ENCODE measurements at regions not wholly inside any gene's neighbourhood (a gene's known extent, or its start where the extent isn't known, plus 50 kb on each side); places are given as distances from the start of the nearest gene placed in this dataset.

GRCh38 chr7:112889268-112889667 lies 99.1 kb upstream of the TMEM168 start:
- Histone ChIP-seq H3K27me3 (ENCODE audit: control insufficient read depth, extremely low read depth, insufficient read depth, low read length) (no peaks in the 10 kb centered on the region), H3K27ac (ENCODE audit: control insufficient read depth, insufficient read depth, low read length) (no peak overlapping the region), H3K79me2 (ENCODE audit: control insufficient read depth, insufficient read depth, low read length) (no peaks in the 10 kb centered on the region), H3K4me2 (ENCODE audit: control insufficient read depth, extremely low read depth, insufficient read depth, low read depth, low read length) (no peak overlapping the region), H2AFZ (ENCODE audit: control insufficient read depth, low read length) (no peak overlapping the region), H3K9ac (ENCODE audit: control insufficient read depth, extremely low read depth, insufficient read depth, low read length) (no peak overlapping the region), H4K20me1 (ENCODE audit: control insufficient read depth, extremely low read depth, insufficient read depth, low read length) (no peaks in the 10 kb centered on the region), H3K4me3 (ENCODE audit: control insufficient read depth in 2 of 3, extremely low read depth in 1 of 3, insufficient read depth in 2 of 3, low read depth in 1 of 3, low read length in 3 of 3) (no peak overlapping the region), H3K9me3 (ENCODE audit: control insufficient read depth, low read depth, low read length) (no peaks in the 10 kb centered on the region), H3K9me1 (ENCODE audit: control insufficient read depth, extremely low read depth, insufficient read depth, low read length) (no peaks in the 10 kb centered on the region), H3K4me1 (ENCODE audit: control insufficient read depth, extremely low read depth, insufficient read depth, low read length) (no peaks in the 10 kb centered on the region), H3K36me3 (ENCODE audit: control insufficient read depth in 2 of 2, extremely low read depth in 1 of 2, insufficient read depth in 2 of 2, low read length in 2 of 2) (no peaks in the 10 kb centered on the region)
- DNase-seq (ENCODE audit: low read depth, low spot score) (no peak), FAIRE-seq (no peak)
- dilution Hi-C loops (cut with MboI; ENCODE audit: extremely low pct_ligation_motif_present, low sequenced_read_pairs) = no loop called here
- no peak for TF ChIP-seq CTCF (optimal IDR thresholded peaks at IDR 0.05 in 1 of 3, IDR thresholded peaks at IDR 0.05 in 1 of 3, conservative IDR thresholded peaks at IDR 0.05 in 1 of 3; ENCODE audit: extremely low read depth in 1 of 3, insufficient read depth in 2 of 3, low read length in 3 of 3)
- no peak for TF ChIP-seq EZH2 (IDR thresholded peaks at IDR 0.05; ENCODE audit: low read length)

GRCh38 chr7:112888781-112889180 lies 98.6 kb upstream of the TMEM168 start:
- DNase-seq (ENCODE audit: low read depth, low spot score) = no peak
- no peak overlapping the region for H3K27ac ChIP-seq (ENCODE audit: control insufficient read depth, insufficient read depth, low read length)

More at GRCh38 chr7:112888781-112889180, 98.6 kb upstream of the TMEM168 start:
- FAIRE-seq = no peak
- H2AFZ ChIP-seq (ENCODE audit: control insufficient read depth, low read length) = no peak overlapping the region
- H3K4me1 ChIP-seq (ENCODE audit: control insufficient read depth, extremely low read depth, insufficient read depth, low read length) = no peaks in the 10 kb centered on the region
- no peak overlapping the region for H3K4me3 ChIP-seq (ENCODE audit: control insufficient read depth in 2 of 3, extremely low read depth in 1 of 3, insufficient read depth in 2 of 3, low read depth in 1 of 3, low read length in 3 of 3)
- no peaks in the 10 kb centered on the region for H3K36me3 ChIP-seq (ENCODE audit: control insufficient read depth in 2 of 2, extremely low read depth in 1 of 2, insufficient read depth in 2 of 2, low read length in 2 of 2)
- H3K9me3 ChIP-seq (ENCODE audit: control insufficient read depth, low read depth, low read length) = no peaks in the 10 kb centered on the region
- H3K9me1 ChIP-seq (ENCODE audit: control insufficient read depth, extremely low read depth, insufficient read depth, low read length) = no peaks in the 10 kb centered on the region
- dilution Hi-C loops (cut with MboI; ENCODE audit: extremely low pct_ligation_motif_present, low sequenced_read_pairs) = no loop called here
- H3K27me3 ChIP-seq (ENCODE audit: control insufficient read depth, extremely low read depth, insufficient read depth, low read length) = no peaks in the 10 kb centered on the region
- H4K20me1 ChIP-seq (ENCODE audit: control insufficient read depth, extremely low read depth, insufficient read depth, low read length) = no peaks in the 10 kb centered on the region
- no peak overlapping the region for H3K4me2 ChIP-seq (ENCODE audit: control insufficient read depth, extremely low read depth, insufficient read depth, low read depth, low read length)
- H3K9ac ChIP-seq (ENCODE audit: control insufficient read depth, extremely low read depth, insufficient read depth, low read length) = no peak overlapping the region
- TF ChIP-seq CTCF (optimal IDR thresholded peaks at IDR 0.05 in 1 of 3, IDR thresholded peaks at IDR 0.05 in 1 of 3, conservative IDR thresholded peaks at IDR 0.05 in 1 of 3; ENCODE audit: extremely low read depth in 1 of 3, insufficient read depth in 2 of 3, low read length in 3 of 3) (no peak), EZH2 (IDR thresholded peaks at IDR 0.05; ENCODE audit: low read length) (no peak)
- H3K79me2 ChIP-seq (ENCODE audit: control insufficient read depth, insufficient read depth, low read length) = no peaks in the 10 kb centered on the region

Data from keratinocyte (primary cell).